HepG2 (cell line): ENCODE measurements at regions not wholly inside any gene's neighbourhood (a gene's known extent, or its start where the extent isn't known, plus 50 kb on each side); places are given as distances from the start of the nearest gene placed in this dataset.

ENCODE experiments used
- ATAC-seq: fragments of 200-7000 bp; cut with Tn5 transposase; 3 replicates; pipeline ENCODE4 v1.9.1; 2020; ENCODE audit warnings: mild to moderate bottlenecking, moderate library complexity
- BruUV-seq: library from RNA; stranded (reverse); fragments of 400-500 nt; replicated peaks from 2 replicates; lab custom pipeline; 2021; lab: Mats Ljungman, UMichigan
- CTCF ChIA-PET: fragments of 300-600 bp; formaldehyde crosslinking; extraction: SDS; loops from one replicate; lab custom pipeline; 2021; ENCODE audit warnings: low total read pairs, inconsistent platforms, low intra/inter-chr PET ratio; lab: Yijun Ruan, JAX
- POLR2A ChIA-PET: fragments of 350-600 bp; sonication (Branson Sonifier 250); formaldehyde crosslinking; loops from one replicate; lab custom pipeline; 2020; ENCODE audit warnings: antibody characterized with exemption, inconsistent platforms; lab: Yijun Ruan, JAX
- DNase-seq: peaks from one replicate; pipeline ENCODE4 v3.0.0-alpha.2; 2015; ENCODE audit warnings: low spot score
- FAIRE-seq: peaks from 3 replicates; lab custom pipeline; 2011; peaks lifted over from hg19 to GRCh38; lab: Jason Lieb, UNC
- H2AFZ ChIP-seq: one replicate; pipeline ENCODE4 v1.6.1; 2011; ENCODE audit warnings: low read length, inconsistent platforms
- H3K27ac ChIP-seq: fragments of 300-600 bp; 3 replicates; pipeline ENCODE4 v1.8.0; 2011; ENCODE audit warnings: mixed run types, mild to moderate bottlenecking, mixed read lengths, low read length, inconsistent platforms; ENCODE audit not compliant: insufficient read depth; ENCODE audit errors: extremely low read length
- H3K27me3 ChIP-seq, 2 experiments: fragments of 200-600 bp in 1 of 2; 2 replicates in 1 of 2; 3 replicates in 1 of 2; pipeline versions ENCODE4 v1.6.0 to v1.8.0; 2011; ENCODE audit warnings: low read length in 2 of 2, mild to moderate bottlenecking in 2 of 2, moderate library complexity in 2 of 2, inconsistent platforms in 1 of 2; ENCODE audit not compliant: insufficient read depth in 2 of 2, control insufficient read depth in 1 of 2
- H3K36me3 ChIP-seq, 2 experiments: fragments of 200-600 bp in 1 of 2; replicated peaks in 1 of 2; 2 replicates in 1 of 2; 3 replicates in 1 of 2; pipeline versions ENCODE4 v1.5.1 to v1.8.0; 2011; ENCODE audit warnings: low read length in 2 of 2, inconsistent platforms in 1 of 2; ENCODE audit not compliant: insufficient read depth in 2 of 2, control insufficient read depth in 1 of 2
- H3K4me1 ChIP-seq: 2 replicates; pipeline ENCODE4 v1.5.1; 2012; ENCODE audit warnings: low read length, inconsistent platforms; ENCODE audit not compliant: insufficient read depth
- H3K4me2 ChIP-seq: 2 replicates; pipeline ENCODE4 v1.6.0; 2011; ENCODE audit warnings: low read depth, low read length, inconsistent platforms
- H3K4me3 ChIP-seq, 3 experiments: fragments of 200-600 bp in 1 of 3; sonication (generic), shearing (Covaris generic) in 1 of 3; replicated peaks in 1 of 3; 2 replicates each; pipeline ENCODE4 v1.5.1; 2011 to 2016; ENCODE audit warnings: low read length in 3 of 3, inconsistent platforms in 2 of 3, low read depth in 2 of 3, mild to moderate bottlenecking in 2 of 3, control low read depth in 1 of 3, mixed read lengths in 1 of 3; ENCODE audit not compliant: insufficient read depth in 1 of 3
- H3K79me2 ChIP-seq: one replicate; pipeline ENCODE4 v1.6.1; 2011; ENCODE audit warnings: low read length, inconsistent platforms; ENCODE audit not compliant: insufficient read depth
- H3K9ac ChIP-seq: 2 replicates; pipeline ENCODE4 v1.6.0; 2011; ENCODE audit warnings: mild to moderate bottlenecking, low read depth, low read length, inconsistent platforms; ENCODE audit not compliant: insufficient read depth
- H3K9me3 ChIP-seq: 2 replicates; pipeline ENCODE4 v1.5.1; 2012; ENCODE audit warnings: mild to moderate bottlenecking, low read length
- H4K20me1 ChIP-seq: 2 replicates; pipeline ENCODE4 v1.6.0; 2011; ENCODE audit warnings: inconsistent platforms, mild to moderate bottlenecking, low read length, moderate library complexity; ENCODE audit not compliant: insufficient read depth
- MEIS1 ChIP-seq: sonication (generic); formaldehyde crosslinking; IDR thresholded peaks from 2 replicates; pipeline ENCODE4 v1.9.0; 2021; ENCODE audit warnings: mild to moderate bottlenecking, missing genetic modification reagents, moderate library complexity, borderline replicate concordance
- MYC ChIP-seq: sonication (generic); formaldehyde crosslinking; IDR thresholded peaks from 2 replicates; pipeline ENCODE4 v1.9.0; 2021; ENCODE audit warnings: missing genetic modification reagents, borderline replicate concordance
- NAIF1 ChIP-seq: sonication (generic); formaldehyde crosslinking; IDR thresholded peaks from 2 replicates; pipeline ENCODE4 v1.5.0; 2020; ENCODE audit warnings: mild to moderate bottlenecking, missing genetic modification reagents, borderline replicate concordance
- NBN ChIP-seq: fragments of 450-650 bp; conservative IDR thresholded peaks from 2 replicates; pipeline ENCODE4 v1.6.1; 2017
- PLRG1 ChIP-seq: fragments of 450-650 bp; conservative IDR thresholded peaks from 2 replicates; pipeline ENCODE4 v1.6.1; 2016
- SMYD3 ChIP-seq: sonication (generic); formaldehyde crosslinking; IDR thresholded peaks from 2 replicates; pipeline ENCODE4 v1.8.1; 2023; ENCODE audit warnings: mild to moderate bottlenecking, missing genetic modification reagents
- SNAPC2 ChIP-seq: sonication (generic); formaldehyde crosslinking; IDR thresholded peaks from 2 replicates; pipeline ENCODE4 v1.8.1; 2022; ENCODE audit warnings: mild to moderate bottlenecking, missing genetic modification reagents
- ZNF329 ChIP-seq: sonication (generic); formaldehyde crosslinking; IDR thresholded peaks from 2 replicates; pipeline ENCODE4 v1.9.0; 2021; ENCODE audit warnings: low read depth, mild to moderate bottlenecking, missing genetic modification reagents
- ZNF614 ChIP-seq: IDR thresholded peaks from 2 replicates; pipeline ENCODE4 v1.6.1; 2018; ENCODE audit warnings: missing biosample characterization, missing genetic modification reagents, inconsistent platforms, borderline replicate concordance
- ZNF780A ChIP-seq: sonication (generic); formaldehyde crosslinking; IDR thresholded peaks from 2 replicates; pipeline ENCODE4 v1.8.0; 2022; ENCODE audit warnings: mild to moderate bottlenecking, missing genetic modification reagents, moderate library complexity
- ZNF841 ChIP-seq: sonication (generic); formaldehyde crosslinking; IDR thresholded peaks from 2 replicates; pipeline ENCODE4 v1.8.1; 2023; ENCODE audit warnings: missing genetic modification reagents, borderline replicate concordance
- ZNF850 ChIP-seq: sonication (generic); formaldehyde crosslinking; conservative IDR thresholded peaks from 2 replicates; pipeline ENCODE4 v1.9.0; 2021; ENCODE audit warnings: mild to moderate bottlenecking, missing genetic modification reagents
- ZSCAN21 ChIP-seq: sonication (generic); formaldehyde crosslinking; IDR thresholded peaks from 2 replicates; pipeline ENCODE4 v1.8.0; 2022; ENCODE audit warnings: mild to moderate bottlenecking, missing genetic modification reagents, moderate library complexity, borderline replicate concordance
- ZSCAN22 ChIP-seq: sonication (generic); formaldehyde crosslinking; IDR thresholded peaks from 2 replicates; pipeline ENCODE4 v1.4.0; 2020; ENCODE audit warnings: mild to moderate bottlenecking, missing genetic modification reagents
- ZZZ3 ChIP-seq: sonication (generic); formaldehyde crosslinking; IDR thresholded peaks from 2 replicates; pipeline ENCODE4 v1.4.0; 2020; ENCODE audit warnings: missing genetic modification reagents, mild to moderate bottlenecking, borderline replicate concordance
- in situ Hi-C: cut with HindIII; loops from 2 replicates; pipeline ENCODE4 v1.10.0; 2017; ENCODE audit warnings: low pct_unique_long_range_greater_than_20kb; ENCODE audit not compliant: extremely low pct_ligation_motif_present
- intact Hi-C: fragments of 100-400 bp; cut with micrococcal nuclease; formaldehyde crosslinking; loops from one replicate; pipeline ENCODE4 v1.10.0; 2022; ENCODE audit not compliant: unreplicated experiment
- TF ChIP-seq, protein P1 (sequence below): sonication (generic); formaldehyde crosslinking; IDR thresholded peaks from 2 replicates; pipeline ENCODE4 v1.5.1; 2020; ENCODE audit warnings: mild to moderate bottlenecking, missing genetic modification reagents

DNA sequence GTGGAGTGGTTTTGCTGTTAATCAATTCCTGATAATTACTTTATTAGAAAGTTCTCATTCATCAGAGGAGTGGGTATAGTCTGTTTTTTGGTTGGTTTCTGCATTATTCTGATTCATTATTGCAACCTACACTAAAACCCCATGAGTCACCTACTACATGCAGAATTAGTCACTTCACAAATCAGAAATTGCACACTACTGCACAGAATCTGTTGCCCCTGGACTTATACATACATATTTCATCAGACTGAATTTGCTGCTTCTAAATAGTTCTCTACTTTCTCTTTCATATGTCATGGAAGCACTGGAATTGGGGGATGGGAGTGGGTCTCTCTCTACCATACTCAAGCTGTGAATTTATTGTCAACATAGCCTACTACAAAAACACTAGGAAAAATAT is 585.1 kb downstream of the DNAH5 start:
- no peak for ATAC-seq
- no peak for FAIRE-seq

More for the DNA sequence above, 585.1 kb downstream of the DNAH5 start:
- Histone ChIP-seq H4K20me1 (no peaks in the 10 kb centered on the region), H3K79me2 (no peaks in the 10 kb centered on the region)
- BruUV-seq: no TSS peak
- TF ChIP-seq ZSCAN22 (CRISPR knock-in tag) (no peak), ZZZ3 (no peak), PLRG1 (no peak), ZNF841 (CRISPR knock-in tag) (no peak), MYC (CRISPR knock-in tag) (no peak), SMYD3 (no peak), ZNF850 (CRISPR knock-in tag) (no peak), SNAPC2 (CRISPR knock-in tag) (no peak), ZNF614 (CRISPR knock-in tag) (no peak), NAIF1 (CRISPR knock-in tag) (no peak), MEIS1 (no peak), ZNF329 (CRISPR knock-in tag) (no peak), NBN (no peak), ZSCAN21 (CRISPR knock-in tag) (no peak), ZNF780A (CRISPR knock-in tag) (no peak)
- TF ChIP-seq, protein P1, sequence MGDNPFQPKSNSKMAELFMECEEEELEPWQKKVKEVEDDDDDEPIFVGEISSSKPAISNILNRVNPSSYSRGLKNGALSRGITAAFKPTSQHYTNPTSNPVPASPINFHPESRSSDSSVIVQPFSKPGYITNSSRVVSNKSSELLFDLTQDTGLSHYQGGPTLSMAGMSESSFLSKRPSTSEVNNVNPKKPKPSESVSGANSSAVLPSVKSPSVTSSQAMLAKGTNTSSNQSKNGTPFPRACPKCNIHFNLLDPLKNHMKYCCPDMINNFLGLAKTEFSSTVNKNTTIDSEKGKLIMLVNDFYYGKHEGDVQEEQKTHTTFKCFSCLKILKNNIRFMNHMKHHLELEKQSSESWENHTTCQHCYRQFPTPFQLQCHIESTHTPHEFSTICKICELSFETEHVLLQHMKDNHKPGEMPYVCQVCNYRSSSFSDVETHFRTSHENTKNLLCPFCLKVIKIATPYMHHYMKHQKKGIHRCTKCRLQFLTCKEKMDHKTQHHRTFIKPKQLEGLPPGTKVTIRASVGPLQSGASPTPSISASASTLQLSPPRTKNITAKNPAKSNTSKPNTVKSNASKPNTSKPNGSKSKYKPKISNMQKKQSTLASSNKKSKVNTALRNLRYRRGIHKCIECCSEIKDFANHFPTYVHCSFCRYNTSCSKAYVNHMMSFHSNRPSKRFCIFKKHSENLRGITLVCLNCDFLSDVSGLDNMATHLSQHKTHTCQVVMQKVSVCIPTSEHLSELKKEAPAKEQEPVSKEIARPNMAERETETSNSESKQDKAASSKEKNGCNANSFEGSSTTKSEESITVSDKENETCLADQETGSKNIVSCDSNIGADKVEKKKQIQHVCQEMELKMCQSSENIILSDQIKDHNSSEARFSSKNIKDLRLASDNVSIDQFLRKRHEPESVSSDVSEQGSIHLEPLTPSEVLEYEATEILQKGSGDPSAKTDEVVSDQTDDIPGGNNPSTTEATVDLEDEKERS: no peak
- TF ChIP-seq, all 625 proteins: peak for 0
- Histone ChIP-seq H3K4me3 (no peak overlapping the region), H3K9ac (no peak overlapping the region), H2AFZ (no peak overlapping the region), H3K4me2 (no peak overlapping the region), H3K27ac (no peak overlapping the region), H3K9me3 (peaks cover 86% of the 10 kb centered on the region), H3K4me1 (no peaks in the 10 kb centered on the region), H3K27me3 (no peaks in the 10 kb centered on the region), H3K36me3 (no peaks in the 10 kb centered on the region)
- in situ Hi-C loops: no loop called here
- intact Hi-C loops: no loop called here
- CTCF ChIA-PET: no interaction called here
- DNase-seq: no peak
- POLR2A ChIA-PET: no interaction called here
